ENCODE measurements at regions not wholly inside any gene's neighbourhood (a gene's known extent, or its start where the extent isn't known, plus 50 kb on each side); places are given as distances from the start of the nearest gene placed in this dataset.

DNA sequence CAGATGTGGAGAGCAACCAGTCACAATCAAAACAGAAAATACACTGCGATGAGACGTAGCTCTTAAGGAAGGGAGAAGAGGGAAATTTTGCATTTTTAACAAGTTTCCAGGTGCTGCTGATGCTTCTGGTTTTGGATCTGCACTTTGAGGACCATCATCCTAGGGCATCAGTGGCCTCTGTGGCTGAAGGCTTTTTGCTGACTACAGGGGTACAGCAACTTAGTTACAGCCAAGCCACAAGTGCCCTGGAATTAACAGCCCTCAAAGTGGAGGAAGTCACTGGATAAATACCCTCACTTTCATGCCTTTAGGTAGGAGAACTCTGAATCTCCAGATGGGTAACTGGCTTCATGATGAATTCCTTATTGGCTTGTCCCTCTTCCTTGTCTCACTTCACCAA, 700.9 kb downstream of the TMEM182 start:
- no peaks in the 10 kb centered on the region for H3K27me3 ChIP-seq (replicated peaks in 1 of 4; ENCODE audit: control insufficient read depth in 3 of 4, extremely low read depth in 1 of 4, insufficient read depth in 3 of 4, low read length in 3 of 4)
- no peaks in the 10 kb centered on the region for H3K79me1 ChIP-seq (ENCODE audit: low read depth, low read length)
- H3K4me3 ChIP-seq (ENCODE audit: extremely low read depth in 1 of 4, insufficient read depth in 2 of 4, low read depth in 3 of 4, low read length in 4 of 4) = no peak overlapping the region
- 96% methylated on average over 2 of the region's 2 CpGs; no CpG with 5 or more reads in 1 of the 2 experiments for WGBS, 2 experiments (ENCODE audit: extremely low coverage in 1 of 2, insufficient coverage in 1 of 2, insufficient read length in 1 of 2, insufficient replicate concordance in 2 of 2, low coverage in 1 of 2, low lambda C conversion rate in 2 of 2, missing lambda C conversion rate in 1 of 2)
- H3K27ac ChIP-seq (ENCODE audit: low read depth, low read length) = no peak overlapping the region
- no peak overlapping the region for H3K4ac ChIP-seq (replicated peaks; ENCODE audit: insufficient read length, low read depth, low read length)
- H3K18ac ChIP-seq (ENCODE audit: extremely low read depth, low read length) = no peak overlapping the region
- no peak overlapping the region for H3K14ac ChIP-seq (ENCODE audit: insufficient read length)
- H3K9ac ChIP-seq (replicated peaks in 1 of 4; ENCODE audit: extremely low read depth in 1 of 4, low read depth in 3 of 4, low read length in 3 of 4) = no peak overlapping the region
- no peak overlapping the region for H3K23ac ChIP-seq (ENCODE audit: insufficient read length)
- no peak overlapping the region for H2BK20ac ChIP-seq (ENCODE audit: low read length)
- H2BK5ac ChIP-seq (ENCODE audit: low read depth, low read length) = no peak overlapping the region
- CTCF ChIA-PET (ENCODE audit: partially characterized antibody) = interaction anchor here (0.6 kb wide), 1 partner anchor 58 kb away, joined by 3 read pairs; no protein-coding TSS in a partner anchor
- POLR2A ChIA-PET (ENCODE audit: partially characterized antibody) = no interaction called here
- H3K56ac ChIP-seq (replicated peaks; ENCODE audit: insufficient read length, low read depth, low read length) = no peak overlapping the region
- H2BK120ac ChIP-seq (replicated peaks; ENCODE audit: low read depth, low read length) = no peak overlapping the region
- H4K20me1 ChIP-seq (replicated peaks in 1 of 2; ENCODE audit: control insufficient read depth in 1 of 2, insufficient read depth in 2 of 2, low read length in 2 of 2) = no peaks in the 10 kb centered on the region
- no peak overlapping the region for H3K4me2 ChIP-seq (ENCODE audit: insufficient read depth in 1 of 2, low read depth in 2 of 2, low read length in 2 of 2)
- no peaks in the 10 kb centered on the region for H3K23me2 ChIP-seq (ENCODE audit: low read depth, low read length)
- H4K8ac ChIP-seq (ENCODE audit: extremely low read depth, insufficient read depth, low read length) = no peak overlapping the region
- H4K91ac ChIP-seq (replicated peaks; ENCODE audit: insufficient read length, low read length) = no peak overlapping the region
- no peak overlapping the region for H2BK15ac ChIP-seq (ENCODE audit: low read length)
- no peaks in the 10 kb centered on the region for H3K4me1 ChIP-seq (replicated peaks in 1 of 4; ENCODE audit: control insufficient read depth in 3 of 4, insufficient read depth in 4 of 4, low read length in 3 of 4)
- no peak overlapping the region for H2AK5ac ChIP-seq (ENCODE audit: low read depth, low read length)
- no peak overlapping the region for H2BK12ac ChIP-seq (ENCODE audit: low read depth, low read length)
- no peak overlapping the region for H2AFZ ChIP-seq (ENCODE audit: low read length)
- DNase-seq (ENCODE audit: low read depth in 1 of 2, low spot score in 2 of 2) = no peak
- no peaks in the 10 kb centered on the region for H3K36me3 ChIP-seq (ENCODE audit: control insufficient read depth in 2 of 4, insufficient read depth in 4 of 4, low read length in 3 of 4)
- no peak overlapping the region for H4K5ac ChIP-seq (ENCODE audit: insufficient read length, low read depth, low read length)
- H3K9me3 ChIP-seq (ENCODE audit: insufficient read depth in 2 of 2, low read depth in 1 of 2, low read length in 1 of 2) = no peaks in the 10 kb centered on the region
- FAIRE-seq = no peak
- no peaks in the 10 kb centered on the region for H3K79me2 ChIP-seq (ENCODE audit: control insufficient read depth in 1 of 2, insufficient read depth in 2 of 2, low read length in 2 of 2)
- TF ChIP-seq BRCA1 (IDR thresholded peaks at IDR 0.05; ENCODE audit: low read depth, low read length) = no peak
- no peak for TF ChIP-seq RBBP5 (IDR thresholded peaks at IDR 0.05; ENCODE audit: borderline replicate concordance, low read depth, low read length)
- TF ChIP-seq FOSL1 (IDR thresholded peaks at IDR 0.05; ENCODE audit: insufficient read depth, low read depth, low read length) = no peak
- TF ChIP-seq SP4 (IDR thresholded peaks at IDR 0.05; ENCODE audit: low read length) = no peak
- TF ChIP-seq ZNF274 (IDR thresholded peaks at IDR 0.05; ENCODE audit: borderline replicate concordance, extremely low read depth, low read length) = no peak
- TF ChIP-seq SIRT6 (IDR thresholded peaks at IDR 0.05; ENCODE audit: low read length) = no peak
- TF ChIP-seq EZH2 (IDR thresholded peaks at IDR 0.05; ENCODE audit: low read depth, low read length, severe bottlenecking) = no peak
- TF ChIP-seq JUN (IDR thresholded peaks at IDR 0.05; ENCODE audit: low read depth, low read length) = no peak
- no peak for TF ChIP-seq CHD1 (IDR thresholded peaks at IDR 0.05; ENCODE audit: low read depth, low read length)
- no peak for TF ChIP-seq NANOG (IDR thresholded peaks at IDR 0.05; ENCODE audit: insufficient read depth, low read depth, low read length, poor library complexity, severe bottlenecking)
- no peak for TF ChIP-seq SRF (IDR thresholded peaks at IDR 0.05; ENCODE audit: low read depth, low read length)
- TF ChIP-seq KDM5A (IDR thresholded peaks at IDR 0.05; ENCODE audit: low read length) = no peak
- TF ChIP-seq GABPA (IDR thresholded peaks at IDR 0.05; ENCODE audit: borderline replicate concordance, insufficient read depth, low read length) = no peak
- no peak for TF ChIP-seq CEBPB (IDR thresholded peaks at IDR 0.05; ENCODE audit: low read depth, low read length)
- TF ChIP-seq BACH1 (IDR thresholded peaks at IDR 0.05; ENCODE audit: low read length) = no peak
- TF ChIP-seq SIX5 (IDR thresholded peaks at IDR 0.05; ENCODE audit: low read depth, low read length) = no peak
- TF ChIP-seq ASH2L (IDR thresholded peaks at IDR 0.05; ENCODE audit: low read length) = no peak
